Heart left ventricle (tissue), 16 donors: ENCODE measurements at regions not wholly inside any gene's neighbourhood (a gene's known extent, or its start where the extent isn't known, plus 50 kb on each side); places are given as distances from the start of the nearest gene placed in this dataset.
"Not testable (repeated sequence)": the region's sequence is repeated elsewhere in the genome, so short reads cannot be mapped to it uniquely, and the experiment has no call there.

Experiments
- ATAC-seq, 4 donors: fragments of 200-7000 bp; cut with Tn5 transposase; one replicate each; pipeline ENCODE4 v1.9.1; 2020 to 2022; ENCODE audit warnings: moderate library complexity in 4 of 4, mild to moderate bottlenecking in 3 of 4, moderate number of reproducible peaks in 1 of 4
- DNase-seq, 5 donors: peaks; one replicate each; pipeline ENCODE4 v3.0.0-alpha.2; 2020
- H3K27ac ChIP-seq, 12 donors: fragments of 200-600 bp; sonication (generic) in 4 of 12; one replicate each; pipeline versions ENCODE4 v1.5.0 to v1.8.0; 2016 to 2022; ENCODE audit warnings: mild to moderate bottlenecking in 2 of 12
- H3K27me3 ChIP-seq, 9 donors: fragments of 200-600 bp; sonication (generic) in 2 of 9; one replicate each; pipeline versions ENCODE4 v1.5.1 to v1.8.0; 2016 to 2022; ENCODE audit warnings: mild to moderate bottlenecking in 3 of 9
- H3K36me3 ChIP-seq, 9 donors: fragments of 200-600 bp; sonication (generic) in 2 of 9; one replicate each; pipeline versions ENCODE4 v1.5.0 to v1.8.0; 2018 to 2022; ENCODE audit warnings: mild to moderate bottlenecking in 2 of 9
- H3K4me1 ChIP-seq, 12 donors: fragments of 200-600 bp; sonication (generic) in 4 of 12; one replicate each; pipeline versions ENCODE4 v1.5.0 to v1.8.0; 2016 to 2022; ENCODE audit warnings: mild to moderate bottlenecking in 3 of 12
- H3K4me3 ChIP-seq, 12 donors: fragments of 200-600 bp; sonication (generic) in 4 of 12; one replicate each; pipeline versions ENCODE4 v1.5.0 to v1.8.0; 2017 to 2022; ENCODE audit warnings: mild to moderate bottlenecking in 9 of 12, moderate library complexity in 4 of 12
- H3K9me3 ChIP-seq, 12 donors: fragments of 200-600 bp; sonication (generic) in 4 of 12; one replicate each; pipeline versions ENCODE4 v1.5.0 to v1.8.0; 2016 to 2022; ENCODE audit warnings: mild to moderate bottlenecking in 1 of 12
- POLR2A ChIP-seq, 2 donors: fragments of 450-650 bp; IDR thresholded peaks; one replicate each; pipeline ENCODE4 v1.6.1; 2017; ENCODE audit warnings: antibody characterized with exemption in 2 of 2, mild to moderate bottlenecking in 2 of 2, moderate library complexity in 2 of 2
- WGBS, 4 donors: extraction: QIAGEN DNeasy Blood & Tissue Kit in 2 of 4; methylation state at CpG; one replicate each; pipeline versions ENCODE4 v1.1.5 to v1.1.7; 2013 to 2018; 5-methylcytosine and 5-hydroxymethylcytosine counted together
- intact Hi-C, 10 donors: fragments of 100-400 bp; cut with DNase I; formaldehyde crosslinking; loops; one replicate each; pipeline versions ENCODE4 v1.11.1 to v1.14.2; 2022
- TF ChIP-seq, protein P1 (sequence below), 12 donors: fragments of 200-600 bp; sonication (generic) in 4 of 12; IDR thresholded peaks; one replicate each; pipeline versions ENCODE4 v1.5.0 to v1.8.0; 2018 to 2022; ENCODE audit warnings: antibody characterized with exemption in 12 of 12, mild to moderate bottlenecking in 5 of 12
- donor health status: ischemic (EF 13 %, LVEDD 7.1; RV severe dilation, severe dysfunction).
- donor health status: healthy with polysubstance abuse.
- donor health status: DM: no; HTN: yes; CAD: no.
- donor health status: DM: no; HTN: no; CAD: no.
- donor health status: ischemic (EF 25% LVEDD 6.9; RV normal size, moderate dysfunction).
- donor health status: ischemic (EF 25% LVEDD 5.7; RV mildly dilated, moderate dysfunction).
- donor health status: healthy.
- donor health status: DM: yes; HTN: yes; CAD: no.
- donor health status: ischemic (EF 35%, LVEDD 5.7; RV mildly dilated, moderate dysfunction).
- donor health status: nonischemic (EF 11% LVEDD 7.7; RV severe dilation, severe dysfunction).
- donor health status: DM: yes; HTN: yes; CAD: no.
- donor health status: PGD.
- donor health status: ischemic (EF 29% LVEDD 5.4; RV normal size, mild dysfunction).
- donor health status: nonischemic (EF 23%, LVEDD 6.1; RV moderate dilation, normal function).

DNA sequence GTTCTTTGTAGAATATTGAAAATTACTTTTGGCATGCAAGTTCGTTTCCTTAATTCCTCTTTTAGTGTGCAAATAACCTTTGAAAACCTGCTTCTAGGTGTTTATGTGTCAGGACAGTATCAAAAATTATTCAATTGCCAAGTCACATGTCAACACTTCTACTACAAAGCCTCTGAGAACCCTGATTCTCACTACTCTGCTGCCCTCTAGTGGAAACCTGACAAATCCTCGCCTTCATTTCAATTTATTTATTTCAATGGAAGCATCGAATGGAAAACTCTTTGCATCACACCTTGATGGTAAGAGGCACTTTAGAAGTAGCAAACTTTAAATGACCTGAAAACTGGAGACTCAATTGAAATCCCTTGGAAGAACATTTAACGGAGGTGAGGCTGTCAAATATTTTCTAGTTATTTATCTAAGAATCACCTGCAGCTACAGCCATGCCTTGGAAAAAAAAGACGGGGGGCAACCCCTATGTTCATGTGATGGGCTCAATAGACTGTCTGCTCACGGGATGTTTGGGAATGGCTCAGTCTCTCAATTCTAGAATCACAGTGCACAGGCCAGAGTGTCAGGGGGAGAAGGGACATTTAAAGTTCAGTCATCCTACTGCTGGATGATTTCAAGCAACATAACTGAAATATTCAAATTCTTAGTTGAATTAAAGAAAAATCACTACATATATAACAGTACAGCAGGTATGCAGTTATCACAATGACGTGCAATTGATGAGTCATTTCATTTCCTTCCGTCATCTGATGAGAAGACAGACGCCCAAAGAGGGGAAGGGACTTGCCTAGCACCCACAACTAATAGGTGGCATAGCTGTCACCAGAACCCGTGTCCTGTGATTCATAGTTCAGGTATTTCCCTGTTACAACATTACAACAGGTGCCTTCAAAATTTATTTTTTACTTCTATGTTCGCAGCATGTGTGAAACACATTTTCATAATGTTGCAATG is 563.9 kb downstream of the TOX3 start:
- no peaks in the 10 kb centered on the region for H3K4me1 ChIP-seq
- peaks cover 0 to 14% (median 0%) of the 10 kb centered on the region in 9 donors for H3K27me3 ChIP-seq
- no peak overlapping the region for H3K4me3 ChIP-seq
- peak in 2 of 5 donors; percentile 14 to 21 for DNase-seq
- ATAC-seq: peak in 3 of 4 donors; percentile 37 to 60 (median 60)
- 35 to 40% (median 37%) methylated on average over 11 of the region's 11 CpGs for WGBS, 4 donors
- intact Hi-C loops: loop anchor here in 8 of 10 donors (5.0 to 10.0 kb wide), 2 partner anchors 166 to 168 kb away; no protein-coding TSS in a partner anchor
- no peaks in the 10 kb centered on the region for H3K36me3 ChIP-seq
- TF ChIP-seq, protein P1, sequence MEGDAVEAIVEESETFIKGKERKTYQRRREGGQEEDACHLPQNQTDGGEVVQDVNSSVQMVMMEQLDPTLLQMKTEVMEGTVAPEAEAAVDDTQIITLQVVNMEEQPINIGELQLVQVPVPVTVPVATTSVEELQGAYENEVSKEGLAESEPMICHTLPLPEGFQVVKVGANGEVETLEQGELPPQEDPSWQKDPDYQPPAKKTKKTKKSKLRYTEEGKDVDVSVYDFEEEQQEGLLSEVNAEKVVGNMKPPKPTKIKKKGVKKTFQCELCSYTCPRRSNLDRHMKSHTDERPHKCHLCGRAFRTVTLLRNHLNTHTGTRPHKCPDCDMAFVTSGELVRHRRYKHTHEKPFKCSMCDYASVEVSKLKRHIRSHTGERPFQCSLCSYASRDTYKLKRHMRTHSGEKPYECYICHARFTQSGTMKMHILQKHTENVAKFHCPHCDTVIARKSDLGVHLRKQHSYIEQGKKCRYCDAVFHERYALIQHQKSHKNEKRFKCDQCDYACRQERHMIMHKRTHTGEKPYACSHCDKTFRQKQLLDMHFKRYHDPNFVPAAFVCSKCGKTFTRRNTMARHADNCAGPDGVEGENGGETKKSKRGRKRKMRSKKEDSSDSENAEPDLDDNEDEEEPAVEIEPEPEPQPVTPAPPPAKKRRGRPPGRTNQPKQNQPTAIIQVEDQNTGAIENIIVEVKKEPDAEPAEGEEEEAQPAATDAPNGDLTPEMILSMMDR (IDR thresholded peaks at IDR 0.05): peak; percentile 61 to 81 (median 70)
- no peak for TF ChIP-seq POLR2A (IDR thresholded peaks at IDR 0.05)
- H3K27ac ChIP-seq: no peak overlapping the region
- H3K9me3 ChIP-seq: no peaks in the 10 kb centered on the region

DNA sequence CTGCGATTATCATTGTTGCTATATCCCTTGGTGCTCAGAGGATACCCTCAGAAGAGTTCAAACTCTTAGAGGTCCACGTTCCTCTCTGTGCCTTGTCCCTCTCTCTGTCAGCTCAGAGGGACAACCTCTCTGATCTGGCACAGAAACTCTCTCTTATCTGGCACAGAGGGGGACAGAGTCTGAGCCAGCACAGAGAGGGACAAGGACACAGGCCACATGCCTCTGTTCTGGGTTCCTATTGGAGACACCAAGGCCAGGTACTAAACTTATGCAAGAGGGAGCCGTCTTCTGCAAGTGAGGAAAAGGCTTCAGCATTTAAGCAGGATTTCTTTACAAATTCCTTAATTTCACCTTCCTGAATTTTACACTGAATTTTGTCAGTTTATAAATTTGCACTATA is 565.2 kb downstream of the TOX3 start:
- no peak overlapping the region for H3K27ac ChIP-seq
- ATAC-seq: no peak
- no peaks in the 10 kb centered on the region for H3K36me3 ChIP-seq
- H3K9me3 ChIP-seq: no peaks in the 10 kb centered on the region
- WGBS, 4 donors: 68 to 77% (median 75%) methylated on average over 3 of the region's 3 CpGs
- H3K4me3 ChIP-seq: no peak overlapping the region
- peaks cover 0 to 14% (median 0%) of the 10 kb centered on the region in 9 donors for H3K27me3 ChIP-seq
- no peak for TF ChIP-seq POLR2A (IDR thresholded peaks at IDR 0.05)
- TF ChIP-seq, protein P1 (IDR thresholded peaks at IDR 0.05): no peak
- intact Hi-C loops: loop anchor here in 9 of 10 donors (2.0 to 10.0 kb wide), 3 partner anchors 164 to 167 kb away; no protein-coding TSS in a partner anchor
- no peaks in the 10 kb centered on the region for H3K4me1 ChIP-seq
- DNase-seq: no peak

DNA sequence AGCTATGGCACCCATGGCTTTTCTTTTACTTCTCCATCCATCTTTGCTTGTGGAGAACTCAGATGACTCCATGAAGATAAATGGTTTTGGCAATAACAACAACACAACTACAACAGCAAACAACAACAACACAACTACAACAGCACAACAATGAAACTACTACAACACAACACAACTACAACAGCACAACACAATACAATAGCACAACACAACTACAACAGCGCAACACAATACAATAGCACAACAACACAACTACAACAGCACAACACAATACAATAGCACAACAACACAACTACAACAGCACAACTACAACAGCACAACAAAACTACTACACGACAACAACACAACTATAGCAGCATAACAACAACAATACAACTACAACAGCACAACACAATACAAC is 569.4 kb downstream of the TOX3 start:
- 91 to 99% (median 96%) methylated on average over 2 of the region's 2 CpGs for WGBS, 4 donors
- H3K4me1 ChIP-seq, DNase-seq, H3K4me3 ChIP-seq, H3K27me3 ChIP-seq, H3K36me3 ChIP-seq, ATAC-seq, H3K27ac ChIP-seq, intact Hi-C loops, H3K9me3 ChIP-seq: not testable (repeated sequence)

DNA sequence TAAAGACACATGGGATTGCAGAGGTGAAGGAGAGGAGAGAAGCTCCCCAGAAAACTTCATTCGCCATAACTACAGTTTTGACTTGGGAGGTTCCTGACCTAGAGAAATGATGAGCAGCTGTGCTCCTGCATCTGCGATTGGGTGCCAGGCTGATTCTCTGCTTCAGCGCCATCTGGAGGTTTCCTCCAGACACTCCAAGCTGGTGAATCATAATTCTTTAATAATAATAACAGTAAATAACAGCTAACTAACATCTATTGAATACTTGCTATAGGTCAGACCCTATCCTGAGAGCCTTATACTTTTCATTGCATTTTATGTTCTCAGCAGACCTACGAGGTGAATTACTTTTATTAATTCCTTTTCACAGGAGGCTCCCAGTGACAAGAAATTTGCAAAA is 575.8 kb downstream of the TOX3 start:
- WGBS, 4 donors: 35 to 43% (median 40%) methylated on average over 4 of the region's 4 CpGs

More for the DNA sequence above, 575.8 kb downstream of the TOX3 start:
- no peaks in the 10 kb centered on the region for H3K36me3 ChIP-seq
- DNase-seq (no peak), ATAC-seq (no peak)
- H3K4me1 ChIP-seq: no peaks in the 10 kb centered on the region
- TF ChIP-seq POLR2A (IDR thresholded peaks at IDR 0.05): no peak
- TF ChIP-seq, protein P1 (IDR thresholded peaks at IDR 0.05): peak in 1 of 12 donors; percentile 14
- no peak overlapping the region for H3K4me3 ChIP-seq
- no peaks in the 10 kb centered on the region for H3K9me3 ChIP-seq
- intact Hi-C loops: no loop called here
- no peak overlapping the region for H3K27ac ChIP-seq
- H3K27me3 ChIP-seq: no peaks in the 10 kb centered on the region
